IMR-90 (cell line): ENCODE measurements at regions not wholly inside any gene's neighbourhood (a gene's known extent, or its start where the extent isn't known, plus 50 kb on each side); places are given as distances from the start of the nearest gene placed in this dataset.

Source experiments
- ATAC-seq: fragments of 200-7000 bp; cut with Tn5 transposase; 2 replicates; pipeline ENCODE4 v1.9.1; 2020; ENCODE audit warnings: low read depth, mild to moderate bottlenecking, moderate library complexity
- BruUV-seq: library from RNA; stranded (reverse); fragments of 400-500 nt; replicated peaks from 2 replicates; lab custom pipeline; 2021; lab: Mats Ljungman, UMichigan
- CTCF ChIA-PET: fragments of 300-600 bp; formaldehyde crosslinking; extraction: SDS; loops from one replicate; lab custom pipeline; 2021; ENCODE audit warnings: antibody characterized with exemption; lab: Yijun Ruan, JAX
- POLR2A ChIA-PET: fragments of 300-600 bp; sonication (Branson Sonifier 250); formaldehyde crosslinking; loops from one replicate; lab custom pipeline; 2022; ENCODE audit warnings: antibody characterized with exemption; ENCODE audit not compliant: unreplicated experiment; lab: Charles Lee
- DNase-seq: peaks from one replicate; pipeline ENCODE4 v3.0.0; 2013
- H2AFZ ChIP-seq: replicated peaks from 2 replicates; pipeline ENCODE3; 2013; ENCODE audit warnings: low read length, mild to moderate bottlenecking; ENCODE audit not compliant: poor library complexity
- H2AK5ac ChIP-seq: 2 replicates; pipeline ENCODE4 v1.6.1; 2013; ENCODE audit warnings: low read depth, low read length, inconsistent platforms
- H2AK9ac ChIP-seq: replicated peaks from 2 replicates; pipeline ENCODE3; 2013; ENCODE audit warnings: mild to moderate bottlenecking, low read depth, low read length, moderate library complexity; ENCODE audit not compliant: poor library complexity
- H2BK120ac ChIP-seq: 2 replicates; pipeline ENCODE4 v1.6.1; 2013; ENCODE audit warnings: low read depth, low read length, inconsistent platforms
- H2BK15ac ChIP-seq: 3 replicates; pipeline ENCODE4 v1.6.1; 2013; ENCODE audit warnings: low read depth, low read length, inconsistent platforms
- H2BK20ac ChIP-seq: 2 replicates; pipeline ENCODE4 v1.6.1; 2013; ENCODE audit warnings: low read depth, mild to moderate bottlenecking, inconsistent platforms, low read length, moderate library complexity
- H2BK5ac ChIP-seq: 2 replicates; pipeline ENCODE4 v1.6.1; 2013; ENCODE audit warnings: mild to moderate bottlenecking, low read depth, low read length, inconsistent platforms; ENCODE audit not compliant: poor library complexity, severe bottlenecking
- H3K14ac ChIP-seq: replicated peaks from 2 replicates; pipeline ENCODE4 v1.6.1; 2013; ENCODE audit warnings: low read depth, low read length, inconsistent platforms
- H3K18ac ChIP-seq: 2 replicates; pipeline ENCODE4 v1.6.1; 2013; ENCODE audit warnings: low read depth, low read length, control low read depth
- H3K23ac ChIP-seq: 2 replicates; pipeline ENCODE4 v1.6.1; 2013; ENCODE audit warnings: low read depth, low read length, inconsistent platforms
- H3K27ac ChIP-seq: 2 replicates; pipeline ENCODE4 v1.5.1; 2013; ENCODE audit warnings: mild to moderate bottlenecking, control low read depth, low read length; ENCODE audit not compliant: insufficient read depth
- H3K27me3 ChIP-seq: 2 replicates; pipeline ENCODE4 v1.6.1; 2013; ENCODE audit warnings: low read length; ENCODE audit not compliant: control insufficient read depth, insufficient read depth
- H3K36me3 ChIP-seq: 2 replicates; pipeline ENCODE4 v1.6.1; 2013; ENCODE audit warnings: low read length, mixed read lengths; ENCODE audit not compliant: control insufficient read depth, insufficient read depth
- H3K4ac ChIP-seq: 2 replicates; pipeline ENCODE4 v1.6.1; 2013; ENCODE audit warnings: low read depth, low read length, inconsistent platforms
- H3K4me1 ChIP-seq: 2 replicates; pipeline ENCODE4 v1.6.1; 2013; ENCODE audit warnings: low read length, mixed read lengths; ENCODE audit not compliant: control insufficient read depth, insufficient read depth
- H3K4me2 ChIP-seq: 2 replicates; pipeline ENCODE4 v1.6.1; 2013; ENCODE audit warnings: low read depth, mild to moderate bottlenecking, control low read depth, low read length, moderate library complexity
- H3K4me3 ChIP-seq: 2 replicates; pipeline ENCODE4 v1.5.1; 2013; ENCODE audit warnings: low read depth, mild to moderate bottlenecking, control low read depth, low read length, moderate library complexity; ENCODE audit not compliant: insufficient read depth
- H3K56ac ChIP-seq: 2 replicates; pipeline ENCODE4 v1.6.1; 2013; ENCODE audit warnings: low read length, inconsistent platforms; ENCODE audit not compliant: insufficient read depth; ENCODE audit errors: extremely low read depth
- H3K79me1 ChIP-seq, 2 experiments: 2 replicates each; pipeline ENCODE4 v1.6.1; 2013; ENCODE audit warnings: low read length in 2 of 2, inconsistent platforms in 1 of 2, low read depth in 1 of 2
- H3K9ac ChIP-seq: 2 replicates; pipeline ENCODE4 v1.6.1; 2013; ENCODE audit warnings: low read depth, low read length, control low read depth
- H3K9me1 ChIP-seq: 2 replicates; pipeline ENCODE4 v1.6.1; 2013; ENCODE audit warnings: low read length, inconsistent platforms; ENCODE audit not compliant: insufficient read depth
- H3K9me3 ChIP-seq: 2 replicates; pipeline ENCODE4 v1.6.1; 2013; ENCODE audit warnings: low read length; ENCODE audit not compliant: control insufficient read depth, insufficient read depth
- H4K20me1 ChIP-seq: 2 replicates; pipeline ENCODE4 v1.6.1; 2013; ENCODE audit warnings: low read length, inconsistent platforms; ENCODE audit not compliant: insufficient read depth
- H4K5ac ChIP-seq: 2 replicates; pipeline ENCODE4 v1.6.1; 2013; ENCODE audit warnings: mild to moderate bottlenecking, low read depth, low read length, control low read depth
- H4K8ac ChIP-seq, 2 experiments: 2 replicates each; pipeline ENCODE4 v1.6.1; 2013; ENCODE audit warnings: low read depth in 2 of 2, low read length in 2 of 2, control low read depth in 1 of 2, inconsistent platforms in 1 of 2
- H4K91ac ChIP-seq: 2 replicates; pipeline ENCODE4 v1.6.1; 2013; ENCODE audit warnings: low read depth, low read length, inconsistent platforms; ENCODE audit not compliant: insufficient read depth
- BHLHE40 ChIP-seq: fragments of 150-350 bp; IDR thresholded peaks from 2 replicates; pipeline ENCODE4 v1.6.1; 2016; ENCODE audit warnings: mild to moderate bottlenecking, low read depth, low read length
- CEBPB ChIP-seq: IDR thresholded peaks from 2 replicates; pipeline ENCODE4 v1.6.1; 2012; ENCODE audit warnings: low read depth, low read length, improper control_type of control experiment
- CHD1 ChIP-seq: IDR thresholded peaks from 2 replicates; pipeline ENCODE4 v1.6.1; 2012; ENCODE audit warnings: low read depth, low read length, improper control_type of control experiment
- FOS ChIP-seq: fragments of 150-350 bp; IDR thresholded peaks from 2 replicates; pipeline ENCODE4 v1.6.1; 2016; ENCODE audit warnings: low read depth, low read length
- MAFK ChIP-seq: IDR thresholded peaks from 2 replicates; pipeline ENCODE4 v1.6.1; 2012; ENCODE audit warnings: low read depth, low read length, improper control_type of control experiment
- MAZ ChIP-seq: IDR thresholded peaks from 2 replicates; pipeline ENCODE4 v1.6.1; 2012; ENCODE audit warnings: low read depth, mild to moderate bottlenecking, low read length, improper control_type of control experiment, moderate library complexity, borderline replicate concordance
- MXI1 ChIP-seq: IDR thresholded peaks from 2 replicates; pipeline ENCODE4 v1.6.1; 2012; ENCODE audit warnings: low read depth, mild to moderate bottlenecking, low read length, moderate library complexity, borderline replicate concordance
- NFE2L2 ChIP-seq: fragments of 150-350 bp; IDR thresholded peaks from 2 replicates; pipeline ENCODE4 v1.6.1; 2016; ENCODE audit warnings: low read depth, mild to moderate bottlenecking, low read length
- POLR2A ChIP-seq: IDR thresholded peaks from 2 replicates; pipeline ENCODE4 v1.6.1; 2012; ENCODE audit warnings: mild to moderate bottlenecking, low read depth, low read length
- RAD21 ChIP-seq: IDR thresholded peaks from 2 replicates; pipeline ENCODE4 v1.6.1; 2012; ENCODE audit warnings: low read length, improper control_type of control experiment
- RCOR1 ChIP-seq: IDR thresholded peaks from 2 replicates; pipeline ENCODE4 v1.6.1; 2012; ENCODE audit warnings: mild to moderate bottlenecking, low read length, improper control_type of control experiment; ENCODE audit not compliant: insufficient replicate concordance
- RFX5 ChIP-seq: IDR thresholded peaks from 2 replicates; pipeline ENCODE4 v1.8.0; 2012; ENCODE audit warnings: low read depth, mild to moderate bottlenecking, low read length, moderate library complexity
- SMC3 ChIP-seq: fragments of 150-350 bp; IDR thresholded peaks from 2 replicates; pipeline ENCODE4 v1.6.1; 2016; ENCODE audit warnings: low read depth, mild to moderate bottlenecking, antibody characterized with exemption, low read length, moderate library complexity
- WGBS, 2 experiments: methylation state at CpG; one replicate each; pipeline versions ENCODE4 v1.1.5 to v1.1.7; 2013; ENCODE audit warnings: missing lambda C conversion rate in 2 of 2; ENCODE audit not compliant: insufficient read length in 1 of 2; ENCODE audit errors: extremely low coverage in 2 of 2; 5-methylcytosine and 5-hydroxymethylcytosine counted together
- dilution Hi-C: fragments of 300-500 bp; cut with HindIII; formaldehyde crosslinking; loops from one replicate; pipeline ENCODE4 v1.14.3; 2018; ENCODE audit warnings: low sequenced_read_pairs; ENCODE audit not compliant: unreplicated experiment
- in situ Hi-C: fragments of 300-500 bp; cut with MboI; formaldehyde crosslinking; loops from 3 replicates; pipeline ENCODE4 v1.14.3; 2019; ENCODE audit warnings: low sequenced_read_pairs, inconsistent platforms, mixed read lengths
- intact Hi-C: fragments of 100-400 bp; cut with micrococcal nuclease; formaldehyde crosslinking; loops from 2 replicates; pipeline ENCODE4 v1.10.0; 2022
- TF ChIP-seq, protein P1 (sequence below): fragments of 150-350 bp; IDR thresholded peaks from 2 replicates; pipeline ENCODE4 v1.6.1; 2017; ENCODE audit warnings: mild to moderate bottlenecking, antibody characterized with exemption, low read length, low read depth
- TF ChIP-seq, protein P2 (sequence below): fragments of 150-350 bp; IDR thresholded peaks from 2 replicates; pipeline ENCODE4 v1.6.1; 2016; ENCODE audit warnings: low read depth, mild to moderate bottlenecking, low read length, moderate library complexity, borderline replicate concordance

DNA sequence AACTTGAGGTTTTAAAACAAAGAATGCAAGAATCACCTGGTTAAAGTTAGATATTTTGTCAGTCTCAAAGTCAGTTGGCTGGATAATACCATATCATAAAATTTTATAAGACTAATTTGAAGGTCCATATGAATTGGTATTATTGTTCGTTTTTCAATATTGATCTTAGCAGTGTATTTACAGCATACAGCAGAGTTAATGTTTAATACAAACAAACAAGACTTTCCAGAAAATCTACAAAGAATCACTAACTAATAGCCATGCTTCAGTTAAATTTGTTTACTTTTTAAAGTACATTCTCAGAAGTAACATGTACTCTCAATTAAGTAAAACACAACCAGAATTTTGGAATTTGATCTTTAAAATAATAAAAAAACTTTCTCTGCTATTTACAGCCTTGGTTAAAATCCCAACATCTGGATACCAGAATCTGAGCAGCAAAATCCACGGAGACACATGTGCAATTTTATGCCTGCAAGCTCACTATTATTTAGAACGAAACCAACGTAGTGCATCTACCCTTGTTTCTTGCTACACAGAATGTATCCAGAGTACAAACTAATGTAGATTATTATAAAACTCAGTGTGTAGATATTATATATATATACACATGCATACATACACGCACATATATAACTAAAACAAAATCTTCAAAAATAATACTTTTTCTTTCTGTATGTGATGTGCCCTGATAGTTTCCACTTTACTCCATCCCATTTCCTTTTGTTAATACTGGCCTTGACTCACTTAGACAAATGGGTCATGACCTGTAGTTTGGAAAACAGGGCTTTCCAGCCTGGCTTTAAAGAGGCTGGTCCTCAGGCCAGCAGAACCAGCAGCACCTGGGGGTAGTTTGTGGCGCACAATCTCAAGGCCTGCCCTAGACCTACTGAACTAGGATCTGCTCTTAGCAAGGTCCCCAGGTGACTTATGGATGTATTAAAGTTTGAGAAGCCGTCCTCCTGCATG lies 63.6 kb upstream of the ERG start:
- no peak overlapping the region for H3K9ac ChIP-seq
- H2BK120ac ChIP-seq: no peak overlapping the region
- DNase-seq: no peak
- POLR2A ChIA-PET: no interaction called here
- in situ Hi-C loops: no loop called here
- no peaks in the 10 kb centered on the region for H3K4me1 ChIP-seq
- no peak overlapping the region for H2BK5ac ChIP-seq
- H3K4me3 ChIP-seq: no peak overlapping the region
- no peaks in the 10 kb centered on the region for H4K20me1 ChIP-seq
- WGBS, 2 experiments: no CpG with 5 or more reads among the region's 7 CpGs
- no peak overlapping the region for H2AFZ ChIP-seq
- H2AK5ac ChIP-seq: no peak overlapping the region
- no peak overlapping the region for H3K4ac ChIP-seq
- no TSS peak for BruUV-seq
- H3K27me3 ChIP-seq: peaks cover 8% of the 10 kb centered on the region
- CTCF ChIA-PET: no interaction called here
- no peak overlapping the region for H3K23ac ChIP-seq
- no peak overlapping the region for H4K8ac ChIP-seq
- H2BK15ac ChIP-seq: no peak overlapping the region
- no peak overlapping the region for H3K14ac ChIP-seq
- intact Hi-C loops: no loop called here
- no peak overlapping the region for H3K56ac ChIP-seq
- no peak for ATAC-seq
- no peak overlapping the region for H3K18ac ChIP-seq
- H3K79me1 ChIP-seq: no peaks in the 10 kb centered on the region
- H3K36me3 ChIP-seq: no peaks in the 10 kb centered on the region
- H3K9me1 ChIP-seq: no peaks in the 10 kb centered on the region
- dilution Hi-C loops: no loop called here
- H2BK20ac ChIP-seq: no peak overlapping the region
- no peak overlapping the region for H4K5ac ChIP-seq
- H2AK9ac ChIP-seq: no peak overlapping the region
- H3K4me2 ChIP-seq: no peak overlapping the region
- no peaks in the 10 kb centered on the region for H3K9me3 ChIP-seq
- no peak overlapping the region for H4K91ac ChIP-seq
- H3K27ac ChIP-seq: no peak overlapping the region
- TF ChIP-seq NFE2L2 (no peak), FOS (no peak), RAD21 (no peak), RFX5 (no peak), MAZ (no peak), MXI1 (no peak), SMC3 (no peak), POLR2A (no peak), MAFK (no peak), RCOR1 (no peak), BHLHE40 (no peak), CEBPB (no peak), CHD1 (no peak)
- TF ChIP-seq, protein P1, sequence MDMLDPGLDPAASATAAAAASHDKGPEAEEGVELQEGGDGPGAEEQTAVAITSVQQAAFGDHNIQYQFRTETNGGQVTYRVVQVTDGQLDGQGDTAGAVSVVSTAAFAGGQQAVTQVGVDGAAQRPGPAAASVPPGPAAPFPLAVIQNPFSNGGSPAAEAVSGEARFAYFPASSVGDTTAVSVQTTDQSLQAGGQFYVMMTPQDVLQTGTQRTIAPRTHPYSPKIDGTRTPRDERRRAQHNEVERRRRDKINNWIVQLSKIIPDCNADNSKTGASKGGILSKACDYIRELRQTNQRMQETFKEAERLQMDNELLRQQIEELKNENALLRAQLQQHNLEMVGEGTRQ: no peak
- TF ChIP-seq, protein P2, sequence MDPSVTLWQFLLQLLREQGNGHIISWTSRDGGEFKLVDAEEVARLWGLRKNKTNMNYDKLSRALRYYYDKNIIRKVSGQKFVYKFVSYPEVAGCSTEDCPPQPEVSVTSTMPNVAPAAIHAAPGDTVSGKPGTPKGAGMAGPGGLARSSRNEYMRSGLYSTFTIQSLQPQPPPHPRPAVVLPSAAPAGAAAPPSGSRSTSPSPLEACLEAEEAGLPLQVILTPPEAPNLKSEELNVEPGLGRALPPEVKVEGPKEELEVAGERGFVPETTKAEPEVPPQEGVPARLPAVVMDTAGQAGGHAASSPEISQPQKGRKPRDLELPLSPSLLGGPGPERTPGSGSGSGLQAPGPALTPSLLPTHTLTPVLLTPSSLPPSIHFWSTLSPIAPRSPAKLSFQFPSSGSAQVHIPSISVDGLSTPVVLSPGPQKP: no peak
